GM21447 (cell line): ENCODE measurements at regions not wholly inside any gene's neighbourhood (a gene's known extent, or its start where the extent isn't known, plus 50 kb on each side); places are given as distances from the start of the nearest gene placed in this dataset.

Experiments
- ATAC-seq: cut with Tn5 transposase; IDR thresholded peaks from one replicate; pipeline ENCODE4 v1.9.1; 2021; ENCODE audit not compliant: unreplicated experiment

- no peak for ATAC-seq
These were observed 149.9 kb downstream of the CEBPB start for GRCh38 chr20:50340541-50340940.

GRCh38 chr20:50341050-50341449 is 150.4 kb downstream of the CEBPB start:
- ATAC-seq = no peak

- no peak for ATAC-seq
These were observed 151.4 kb downstream of the CEBPB start for GRCh38 chr20:50341880-50342637.

GRCh38 chr20:50342638-50343102 is 152.0 kb downstream of the CEBPB start:
- ATAC-seq = no peak

GRCh38 chr20:50343125-50343489 is 152.5 kb downstream of the CEBPB start:
- ATAC-seq = no peak

GRCh38 chr20:50343490-50344179 is 153.0 kb downstream of the CEBPB start:
- no peak for ATAC-seq

GRCh38 chr20:50344232-50345071 is 153.8 kb downstream of the CEBPB start:
- ATAC-seq = no peak

- no peak for ATAC-seq
These were observed 155.2 kb downstream of the CEBPB start for GRCh38 chr20:50345712-50346373.

GRCh38 chr20:50346374-50347283 is 156.0 kb downstream of the CEBPB start:
- ATAC-seq = no peak

GRCh38 chr20:50347284-50348063 is 156.8 kb downstream of the CEBPB start:
- no peak for ATAC-seq

- ATAC-seq = no peak
These were observed 157.5 kb downstream of the CEBPB start for GRCh38 chr20:50348096-50348495.

GRCh38 chr20:50350510-50351249 is 159.5 kb upstream of the PTPN1 start:
- no peak for ATAC-seq

- no peak for ATAC-seq
These were observed 158.6 kb upstream of the PTPN1 start for GRCh38 chr20:50351541-50351940.

- no peak for ATAC-seq
These were observed 156.8 kb upstream of the PTPN1 start for GRCh38 chr20:50353289-50353961.

- ATAC-seq = no peak
These were observed 155.2 kb upstream of the PTPN1 start for GRCh38 chr20:50354721-50355589.

GRCh38 chr20:50355590-50356524 is 154.3 kb upstream of the PTPN1 start:
- no peak for ATAC-seq
